ENCODE measurements at regions not wholly inside any gene's neighbourhood (a gene's known extent, or its start where the extent isn't known, plus 50 kb on each side); places are given as distances from the start of the nearest gene placed in this dataset.

- TF ChIP-seq, protein P1, sequence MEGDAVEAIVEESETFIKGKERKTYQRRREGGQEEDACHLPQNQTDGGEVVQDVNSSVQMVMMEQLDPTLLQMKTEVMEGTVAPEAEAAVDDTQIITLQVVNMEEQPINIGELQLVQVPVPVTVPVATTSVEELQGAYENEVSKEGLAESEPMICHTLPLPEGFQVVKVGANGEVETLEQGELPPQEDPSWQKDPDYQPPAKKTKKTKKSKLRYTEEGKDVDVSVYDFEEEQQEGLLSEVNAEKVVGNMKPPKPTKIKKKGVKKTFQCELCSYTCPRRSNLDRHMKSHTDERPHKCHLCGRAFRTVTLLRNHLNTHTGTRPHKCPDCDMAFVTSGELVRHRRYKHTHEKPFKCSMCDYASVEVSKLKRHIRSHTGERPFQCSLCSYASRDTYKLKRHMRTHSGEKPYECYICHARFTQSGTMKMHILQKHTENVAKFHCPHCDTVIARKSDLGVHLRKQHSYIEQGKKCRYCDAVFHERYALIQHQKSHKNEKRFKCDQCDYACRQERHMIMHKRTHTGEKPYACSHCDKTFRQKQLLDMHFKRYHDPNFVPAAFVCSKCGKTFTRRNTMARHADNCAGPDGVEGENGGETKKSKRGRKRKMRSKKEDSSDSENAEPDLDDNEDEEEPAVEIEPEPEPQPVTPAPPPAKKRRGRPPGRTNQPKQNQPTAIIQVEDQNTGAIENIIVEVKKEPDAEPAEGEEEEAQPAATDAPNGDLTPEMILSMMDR (IDR thresholded peaks at IDR 0.05; ENCODE audit: low read depth, low read length, missing input control), result no peak
- TF ChIP-seq ATF3 (IDR thresholded peaks at IDR 0.05) (no peak), TAF1 (conservative IDR thresholded peaks at IDR 0.05) (no peak), EGR1 (IDR thresholded peaks at IDR 0.05; ENCODE audit: low read depth in 2 of 2) (no peak), RAD21 (IDR thresholded peaks at IDR 0.05) (no peak), YY1 (IDR thresholded peaks at IDR 0.05) (no peak), ZBTB33 (IDR thresholded peaks at IDR 0.05) (no peak), NR2F2 (IDR thresholded peaks at IDR 0.05) (no peak), SP1 (IDR thresholded peaks at IDR 0.05) (no peak)
Measured at GRCh38 chr10:129021594-129022304, 445.3 kb upstream of the MGMT start.

All from liver (tissue), 3 donors.